GM12878 (cell line): ENCODE measurements at regions not wholly inside any gene's neighbourhood (a gene's known extent, or its start where the extent isn't known, plus 50 kb on each side); places are given as distances from the start of the nearest gene placed in this dataset.
A peak's percentile ranks its signal among the peaks of the same experiment; 100 is the strongest.

Experiments used
- ATAC-seq: fragments of 200-7000 bp; cut with Tn5 transposase; 3 replicates; pipeline ENCODE4 v1.9.1; 2020; ENCODE audit warnings: mild to moderate bottlenecking, moderate library complexity
- BruUV-seq: library from RNA; stranded (reverse); fragments of 400-500 nt; replicated peaks from 2 replicates; lab custom pipeline; 2021; lab: Mats Ljungman, UMichigan
- CTCF ChIA-PET: fragments of 300-600 bp; sonication (Branson Sonifier 250); formaldehyde crosslinking; extraction: SDS; loops from one replicate; lab custom pipeline; 2021; ENCODE audit warnings: inconsistent platforms; lab: Yijun Ruan, JAX
- POLR2A ChIA-PET: fragments of 350-600 bp; formaldehyde crosslinking; extraction: SDS; loops from one replicate; lab custom pipeline; 2021; ENCODE audit warnings: inconsistent platforms; lab: Charles Lee
- RAD21 ChIA-PET: fragments of 300-600 bp; sonication (Branson Sonifier 250); formaldehyde crosslinking; loops from one replicate; lab custom pipeline; 2023; ENCODE audit warnings: antibody characterized with exemption; ENCODE audit not compliant: unreplicated experiment; lab: Charles Lee
- SMC1A ChIA-PET: fragments of 300-600 bp; sonication (Branson Sonifier 250); formaldehyde crosslinking; loops from one replicate; lab custom pipeline; 2023; ENCODE audit not compliant: unreplicated experiment, uncharacterized antibody; lab: Charles Lee
- DNase-seq: peaks from one replicate; pipeline ENCODE4 v3.0.0-alpha.2; 2011; ENCODE audit warnings: low read depth, low spot score
- FAIRE-seq: peaks from 3 replicates; lab custom pipeline; 2011; peaks lifted over from hg19 to GRCh38; lab: Jason Lieb, UNC
- H2AFZ ChIP-seq: 2 replicates; pipeline ENCODE4 v1.6.0; 2011; ENCODE audit warnings: low read depth, low read length, control low read depth; ENCODE audit not compliant: control insufficient read depth
- H3K27ac ChIP-seq: 2 replicates; pipeline ENCODE4 v1.5.1; 2011; ENCODE audit warnings: control low read depth; ENCODE audit not compliant: control insufficient read depth, insufficient read depth
- H3K27me3 ChIP-seq, 2 experiments: replicated peaks in 1 of 2; 2 replicates each; pipeline versions ENCODE4 v1.6.0 to v1.6.1; 2011; ENCODE audit warnings: low read length in 1 of 2; ENCODE audit not compliant: control insufficient read depth in 2 of 2, insufficient read depth in 2 of 2
- H3K36me3 ChIP-seq, 2 experiments: 2 replicates each; pipeline ENCODE4 v1.5.1; 2011; ENCODE audit warnings: low read length in 1 of 2; ENCODE audit not compliant: control insufficient read depth in 2 of 2, insufficient read depth in 2 of 2
- H3K4me1 ChIP-seq: 2 replicates; pipeline ENCODE4 v1.6.1; 2011; ENCODE audit warnings: mild to moderate bottlenecking, low read length, moderate library complexity, mixed read lengths; ENCODE audit not compliant: control insufficient read depth, insufficient read depth
- H3K4me2 ChIP-seq: 2 replicates; pipeline ENCODE4 v1.6.0; 2011; ENCODE audit warnings: control low read depth; ENCODE audit not compliant: control insufficient read depth, insufficient read depth
- H3K4me3 ChIP-seq: fragments of 200-600 bp; sonication (generic); 2 replicates; pipeline ENCODE4 v1.5.1; 2016
- H3K79me2 ChIP-seq: 2 replicates; pipeline ENCODE4 v1.6.0; 2011; ENCODE audit warnings: low read length; ENCODE audit not compliant: control insufficient read depth, insufficient read depth
- H3K9ac ChIP-seq: 2 replicates; pipeline ENCODE4 v1.8.0; 2011; ENCODE audit warnings: low read length, control low read depth, mixed read lengths; ENCODE audit not compliant: control insufficient read depth, insufficient read depth
- H3K9me3 ChIP-seq: replicated peaks from 3 replicates; pipeline ENCODE4 v1.5.1; 2011; ENCODE audit warnings: mild to moderate bottlenecking, low read length; ENCODE audit not compliant: control insufficient read depth, insufficient read depth
- H4K20me1 ChIP-seq: 2 replicates; pipeline ENCODE4 v1.6.0; 2011; ENCODE audit not compliant: control insufficient read depth, insufficient read depth
- BCL11A ChIP-seq: IDR thresholded peaks from 2 replicates; pipeline ENCODE4 v1.6.1; 2011; ENCODE audit warnings: low read depth, low read length
- BHLHE40 ChIP-seq, 2 experiments: fragments of 450-650 bp in 1 of 2; IDR thresholded peaks; 2 replicates each; pipeline ENCODE4 v1.6.1; 2011 to 2017; ENCODE audit warnings: low read depth in 2 of 2, borderline replicate concordance in 1 of 2, improper control_type of control experiment in 1 of 2, low read length in 1 of 2, mild to moderate bottlenecking in 1 of 2
- CREB1 ChIP-seq: IDR thresholded peaks from 2 replicates; pipeline ENCODE4 v1.6.1; 2012; ENCODE audit warnings: low read depth, mild to moderate bottlenecking, inconsistent platforms
- FOXK2 ChIP-seq: fragments of 450-650 bp; IDR thresholded peaks from 2 replicates; pipeline ENCODE4 v1.6.1; 2017; ENCODE audit warnings: mild to moderate bottlenecking, moderate library complexity
- MTA2 ChIP-seq: fragments of 450-650 bp; IDR thresholded peaks from 2 replicates; pipeline ENCODE4 v1.6.1; 2016; ENCODE audit warnings: low read depth, mild to moderate bottlenecking, moderate library complexity
- RUNX3 ChIP-seq: IDR thresholded peaks from 2 replicates; pipeline ENCODE4 v1.6.1; 2012; ENCODE audit warnings: low read length, inconsistent platforms
- SPI1 ChIP-seq: IDR thresholded peaks from 2 replicates; pipeline ENCODE4 v1.6.1; 2011; ENCODE audit warnings: low read depth, mild to moderate bottlenecking, low read length, moderate library complexity, borderline replicate concordance; ENCODE audit not compliant: insufficient read depth
- TCF12 ChIP-seq: IDR thresholded peaks from 2 replicates; pipeline ENCODE4 v1.6.1; 2011; ENCODE audit warnings: low read depth, mild to moderate bottlenecking, low read length
- WGBS: methylation state at CpG from one replicate; pipeline ENCODE4 v1.1.6; 2016; ENCODE audit warnings: low lambda C conversion rate; ENCODE audit not compliant: insufficient replicate concordance, insufficient coverage; ENCODE audit errors: missing lambda C conversion rate; 5-methylcytosine and 5-hydroxymethylcytosine counted together
- in situ Hi-C: fragments of 300-500 bp; cut with MboI; formaldehyde crosslinking; loops from 9 replicates; pipeline ENCODE4 v1.14.3; 2018; ENCODE audit warnings: mixed read lengths
- intact Hi-C: fragments of 100-400 bp; cut with micrococcal nuclease; formaldehyde crosslinking; loops from one replicate; pipeline ENCODE4 v1.14.2; 2022; ENCODE audit not compliant: unreplicated experiment
- TF ChIP-seq, protein P1 (sequence below): fragments of 450-650 bp; IDR thresholded peaks from 2 replicates; pipeline ENCODE4 v1.6.1; 2017; ENCODE audit warnings: mild to moderate bottlenecking, low read depth, inconsistent platforms; ENCODE audit not compliant: poor library complexity, severe bottlenecking

- no peaks in the 10 kb centered on the region for H3K79me2 ChIP-seq
- ATAC-seq (no peak), DNase-seq (no peak), FAIRE-seq (no peak)
- TF ChIP-seq RUNX3 (no peak), TCF12 (no peak), FOXK2 (no peak), BHLHE40 (IDR thresholded peaks at IDR 0.05; ENCODE audit: borderline replicate concordance in 1 of 2, low read depth in 2 of 2, low read length in 1 of 2) (no peak), CREB1 (no peak), BCL11A (no peak), MTA2 (no peak)
- H3K36me3 ChIP-seq = no peaks in the 10 kb centered on the region
- H3K27ac ChIP-seq = no peak overlapping the region
- no peaks in the 10 kb centered on the region for H3K27me3 ChIP-seq
- in situ Hi-C loops = no loop called here
- no peaks in the 10 kb centered on the region for H3K9me3 ChIP-seq
- no peaks in the 10 kb centered on the region for H4K20me1 ChIP-seq
- POLR2A ChIA-PET = no interaction called here
- BruUV-seq = no TSS peak
- RAD21 ChIA-PET = no interaction called here
- H3K4me1 ChIP-seq = no peaks in the 10 kb centered on the region
- no peak overlapping the region for H3K4me2 ChIP-seq
- no peak overlapping the region for H2AFZ ChIP-seq
- 90% methylated on average over 5 of the region's 5 CpGs for WGBS
- H3K4me3 ChIP-seq = no peak overlapping the region
- SMC1A ChIA-PET = interaction anchor here (0.9 kb wide), 1 partner anchor 220 kb away, joined by 3 read pairs; no protein-coding TSS in a partner anchor
- intact Hi-C loops = no loop called here
- H3K9ac ChIP-seq = no peak overlapping the region
- CTCF ChIA-PET = interaction anchor here (0.6 kb wide), 1 partner anchor 636 kb away, joined by 4 read pairs; no protein-coding TSS in a partner anchor
Observed at GRCh38 chr9:7983490-7983889, 183.9 kb upstream of the DMAC1 start.

- in situ Hi-C loops = no loop called here
- ChIA-PET CTCF (interaction anchor here (0.6 kb wide), 1 partner anchor 636 kb away, joined by 4 read pairs; no protein-coding TSS in a partner anchor), POLR2A (no interaction called here), RAD21 (no interaction called here), SMC1A (interaction anchor here (0.9 kb wide), 1 partner anchor 219 kb away, joined by 3 read pairs; no protein-coding TSS in a partner anchor)
- Histone ChIP-seq H3K27ac (no peak overlapping the region), H3K4me2 (no peak overlapping the region), H3K27me3 (no peaks in the 10 kb centered on the region), H2AFZ (no peak overlapping the region; the same call in 1 of the 2 replicates), H3K79me2 (no peaks in the 10 kb centered on the region), H3K4me1 (peaks cover under 1% of the 10 kb centered on the region; the same call in 1 of the 2 replicates), H3K9ac (no peak overlapping the region), H3K4me3 (no peak overlapping the region)
- no peak for FAIRE-seq
- 72% methylated on average over 4 of the region's 4 CpGs for WGBS
- DNase-seq = no peak
- intact Hi-C loops = no loop called here
- peak; percentile 23; the same call in 1 of the 3 replicates for ATAC-seq
- TF ChIP-seq, protein P1, sequence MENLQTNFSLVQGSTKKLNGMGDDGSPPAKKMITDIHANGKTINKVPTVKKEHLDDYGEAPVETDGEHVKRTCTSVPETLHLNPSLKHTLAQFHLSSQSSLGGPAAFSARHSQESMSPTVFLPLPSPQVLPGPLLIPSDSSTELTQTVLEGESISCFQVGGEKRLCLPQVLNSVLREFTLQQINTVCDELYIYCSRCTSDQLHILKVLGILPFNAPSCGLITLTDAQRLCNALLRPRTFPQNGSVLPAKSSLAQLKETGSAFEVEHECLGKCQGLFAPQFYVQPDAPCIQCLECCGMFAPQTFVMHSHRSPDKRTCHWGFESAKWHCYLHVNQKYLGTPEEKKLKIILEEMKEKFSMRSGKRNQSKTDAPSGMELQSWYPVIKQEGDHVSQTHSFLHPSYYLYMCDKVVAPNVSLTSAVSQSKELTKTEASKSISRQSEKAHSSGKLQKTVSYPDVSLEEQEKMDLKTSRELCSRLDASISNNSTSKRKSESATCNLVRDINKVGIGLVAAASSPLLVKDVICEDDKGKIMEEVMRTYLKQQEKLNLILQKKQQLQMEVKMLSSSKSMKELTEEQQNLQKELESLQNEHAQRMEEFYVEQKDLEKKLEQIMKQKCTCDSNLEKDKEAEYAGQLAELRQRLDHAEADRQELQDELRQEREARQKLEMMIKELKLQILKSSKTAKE = no peak
- peak; percentile 35; the same call in 1 of the 2 replicates for TF ChIP-seq SPI1
- TF ChIP-seq, all 136 proteins: peak for 1
- no peaks in the 10 kb centered on the region for H3K36me3 ChIP-seq
- no TSS peak for BruUV-seq
- no peaks in the 10 kb centered on the region for H3K9me3 ChIP-seq
- H4K20me1 ChIP-seq = no peaks in the 10 kb centered on the region
Observed at GRCh38 chr9:7982907-7983306, 183.3 kb upstream of the DMAC1 start.
